Prostate gland (tissue), 2 donors: ENCODE measurements at regions not wholly inside any gene's neighbourhood (a gene's known extent, or its start where the extent isn't known, plus 50 kb on each side); places are given as distances from the start of the nearest gene placed in this dataset.

Source experiments
- POLR2A ChIP-seq: fragments of 450-650 bp; IDR thresholded peaks from one replicate; pipeline ENCODE4 v1.6.1; 2016; ENCODE audit warnings: antibody characterized with exemption, mild to moderate bottlenecking
- POLR2AphosphoS5 ChIP-seq: sonication (generic); formaldehyde crosslinking; IDR thresholded peaks from one replicate; pipeline ENCODE4 v1.6.1; 2017; ENCODE audit warnings: antibody characterized with exemption
- TF ChIP-seq, protein P1 (sequence below), 4 experiments: fragments of 200-600 bp in 2 of 4; fragments of 450-650 bp in 2 of 4; sonication (generic) in 2 of 4; IDR thresholded peaks; 1 replicate in 3 of 4; 2 replicates in 1 of 4; pipeline ENCODE4 v1.5.1; 2016 to 2019; ENCODE audit warnings: antibody characterized with exemption in 4 of 4, mild to moderate bottlenecking in 2 of 4, moderate library complexity in 2 of 4

DNA sequence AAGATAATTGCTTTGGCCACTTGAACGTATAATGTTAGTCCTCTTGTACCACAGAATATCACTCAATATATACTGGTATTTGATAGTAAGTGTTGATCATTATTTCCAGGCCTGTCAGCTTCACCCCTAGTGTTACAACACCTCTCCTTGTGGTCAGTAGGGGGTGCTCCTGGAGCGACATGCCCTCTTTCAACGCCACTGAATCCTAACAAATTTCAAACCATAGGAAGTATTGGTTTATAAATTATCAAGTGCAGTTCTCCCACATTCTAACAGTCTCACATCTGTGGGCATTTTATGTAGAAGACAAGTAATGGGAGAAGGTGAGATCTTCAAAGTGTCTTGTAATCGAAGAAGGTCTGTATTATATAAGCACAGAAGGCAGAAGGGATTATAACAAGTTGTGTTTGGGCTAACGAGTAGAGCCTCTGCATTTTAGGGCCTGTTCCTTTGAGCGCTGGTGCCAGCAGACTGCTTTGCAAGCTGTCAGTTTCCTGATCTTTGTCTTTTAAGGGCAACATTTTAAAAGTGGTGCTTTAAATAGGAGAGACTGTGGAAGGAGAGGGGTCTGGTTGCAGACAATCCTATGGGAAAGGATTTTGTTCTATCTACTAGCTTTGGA lies 57.1 kb upstream of the CEP162 start:
- TF ChIP-seq, protein P1, sequence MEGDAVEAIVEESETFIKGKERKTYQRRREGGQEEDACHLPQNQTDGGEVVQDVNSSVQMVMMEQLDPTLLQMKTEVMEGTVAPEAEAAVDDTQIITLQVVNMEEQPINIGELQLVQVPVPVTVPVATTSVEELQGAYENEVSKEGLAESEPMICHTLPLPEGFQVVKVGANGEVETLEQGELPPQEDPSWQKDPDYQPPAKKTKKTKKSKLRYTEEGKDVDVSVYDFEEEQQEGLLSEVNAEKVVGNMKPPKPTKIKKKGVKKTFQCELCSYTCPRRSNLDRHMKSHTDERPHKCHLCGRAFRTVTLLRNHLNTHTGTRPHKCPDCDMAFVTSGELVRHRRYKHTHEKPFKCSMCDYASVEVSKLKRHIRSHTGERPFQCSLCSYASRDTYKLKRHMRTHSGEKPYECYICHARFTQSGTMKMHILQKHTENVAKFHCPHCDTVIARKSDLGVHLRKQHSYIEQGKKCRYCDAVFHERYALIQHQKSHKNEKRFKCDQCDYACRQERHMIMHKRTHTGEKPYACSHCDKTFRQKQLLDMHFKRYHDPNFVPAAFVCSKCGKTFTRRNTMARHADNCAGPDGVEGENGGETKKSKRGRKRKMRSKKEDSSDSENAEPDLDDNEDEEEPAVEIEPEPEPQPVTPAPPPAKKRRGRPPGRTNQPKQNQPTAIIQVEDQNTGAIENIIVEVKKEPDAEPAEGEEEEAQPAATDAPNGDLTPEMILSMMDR (IDR thresholded peaks at IDR 0.05), result no peak
- TF ChIP-seq POLR2AphosphoS5 (no peak), POLR2A (no peak)
